WERI-Rb-1 (cell line): ENCODE measurements at regions not wholly inside any gene's neighbourhood (a gene's known extent, or its start where the extent isn't known, plus 50 kb on each side); places are given as distances from the start of the nearest gene placed in this dataset.

Source experiments
- DNase-seq: peaks from one replicate; pipeline ENCODE4 v3.0.0-alpha.2; 2020
- H3K27ac ChIP-seq: fragments of 250-450 bp; sonication (Bioruptor Pico); 2 replicates; pipeline ENCODE4 v1.5.1; 2020; ENCODE audit warnings: mild to moderate bottlenecking, moderate library complexity
- H3K27me3 ChIP-seq: fragments of 250-450 bp; sonication (Bioruptor Pico); 2 replicates; pipeline ENCODE4 v1.5.1; 2021; ENCODE audit warnings: mild to moderate bottlenecking, low read depth, moderate library complexity; ENCODE audit not compliant: insufficient read depth, severe bottlenecking
- H3K36me3 ChIP-seq: fragments of 250-450 bp; sonication (Bioruptor Pico); 2 replicates; pipeline ENCODE4 v1.5.1; 2020; ENCODE audit warnings: mild to moderate bottlenecking, moderate library complexity
- H3K4me3 ChIP-seq: 2 replicates; pipeline ENCODE4 v1.5.1; 2011; ENCODE audit warnings: low read depth, mild to moderate bottlenecking, control low read depth, low read length
- H3K9me3 ChIP-seq: fragments of 250-450 bp; sonication (Bioruptor Pico); 2 replicates; pipeline ENCODE4 v1.5.1; 2021; ENCODE audit warnings: mild to moderate bottlenecking, moderate library complexity; ENCODE audit not compliant: severe bottlenecking
- CTCF ChIP-seq: IDR thresholded peaks from 2 replicates; pipeline ENCODE4 v1.5.1; 2011; ENCODE audit warnings: low read depth, mild to moderate bottlenecking, control low read depth, inconsistent platforms, low read length

- Histone ChIP-seq H3K36me3 (no peaks in the 10 kb centered on the region), H3K9me3 (no peaks in the 10 kb centered on the region), H3K27ac (no peak overlapping the region), H3K4me3 (peak overlapping the region; percentile 19), H3K27me3 (no peaks in the 10 kb centered on the region)
- no peak for TF ChIP-seq CTCF
- peak; percentile 50 for DNase-seq
These were observed 191.7 kb downstream of the C16orf95 start for GRCh38 chr16:87125206-87126155.

GRCh38 chr16:87126403-87127025 is 190.7 kb downstream of the C16orf95 start:
- DNase-seq = no peak
- Histone ChIP-seq H3K27me3 (no peaks in the 10 kb centered on the region), H3K27ac (no peak overlapping the region), H3K36me3 (no peaks in the 10 kb centered on the region), H3K4me3 (no peak overlapping the region), H3K9me3 (no peaks in the 10 kb centered on the region)
- TF ChIP-seq CTCF = no peak

GRCh38 chr16:87127061-87127765 is 190.0 kb downstream of the C16orf95 start:
- H3K27ac ChIP-seq = no peak overlapping the region
- no peaks in the 10 kb centered on the region for H3K36me3 ChIP-seq
- H3K27me3 ChIP-seq = no peaks in the 10 kb centered on the region
- no peaks in the 10 kb centered on the region for H3K9me3 ChIP-seq
- H3K4me3 ChIP-seq = no peak overlapping the region
- DNase-seq = no peak
- TF ChIP-seq CTCF = no peak

- H3K4me3 ChIP-seq = no peak overlapping the region
- no peaks in the 10 kb centered on the region for H3K36me3 ChIP-seq
- no peaks in the 10 kb centered on the region for H3K9me3 ChIP-seq
- H3K27ac ChIP-seq = no peak overlapping the region
- H3K27me3 ChIP-seq = no peaks in the 10 kb centered on the region
- TF ChIP-seq CTCF = no peak
- DNase-seq = no peak
These were observed 189.4 kb downstream of the C16orf95 start for GRCh38 chr16:87127766-87128147.

- H3K36me3 ChIP-seq = no peaks in the 10 kb centered on the region
- no peak for DNase-seq
- no peak for TF ChIP-seq CTCF
- H3K27ac ChIP-seq = no peak overlapping the region
- H3K9me3 ChIP-seq = no peaks in the 10 kb centered on the region
- no peaks in the 10 kb centered on the region for H3K27me3 ChIP-seq
- H3K4me3 ChIP-seq = no peak overlapping the region
These were observed 187.4 kb downstream of the C16orf95 start for GRCh38 chr16:87129771-87130170.
